Mucosa of gallbladder (tissue), 1 donor: ENCODE measurements at regions not wholly inside any gene's neighbourhood (a gene's known extent, or its start where the extent isn't known, plus 50 kb on each side); places are given as distances from the start of the nearest gene placed in this dataset.

Source experiments
- DNase-seq: peaks from one replicate; pipeline ENCODE4 v3.0.0-alpha.2; 2020; ENCODE audit warnings: low spot score
- donor health status: DM: no; HTN: no; CAD: no.

DNA sequence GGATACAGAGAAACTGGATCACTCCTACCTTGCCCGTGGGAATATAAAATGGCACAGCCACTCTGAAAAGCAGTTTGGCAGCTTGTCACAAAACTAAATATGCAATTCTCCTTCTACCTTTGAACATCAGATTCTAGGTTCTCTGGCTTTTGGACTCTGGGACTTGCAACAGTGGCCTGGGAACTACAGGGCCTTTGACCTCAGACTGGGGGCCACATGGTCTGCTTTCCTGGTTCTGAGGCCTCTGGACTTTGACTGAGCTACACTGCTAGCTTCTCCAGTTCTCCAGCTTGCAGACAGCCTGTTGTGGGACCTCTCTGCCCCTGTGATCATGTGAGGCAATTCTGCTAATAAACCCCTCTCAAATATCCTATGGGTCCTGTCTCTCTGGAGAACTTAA, 168.8 kb downstream of the CDH26 start:
- no peak for DNase-seq

GRCh38 chr20:60131375-60131774, 173.2 kb downstream of the CDH26 start:
- no peak for DNase-seq

DNA sequence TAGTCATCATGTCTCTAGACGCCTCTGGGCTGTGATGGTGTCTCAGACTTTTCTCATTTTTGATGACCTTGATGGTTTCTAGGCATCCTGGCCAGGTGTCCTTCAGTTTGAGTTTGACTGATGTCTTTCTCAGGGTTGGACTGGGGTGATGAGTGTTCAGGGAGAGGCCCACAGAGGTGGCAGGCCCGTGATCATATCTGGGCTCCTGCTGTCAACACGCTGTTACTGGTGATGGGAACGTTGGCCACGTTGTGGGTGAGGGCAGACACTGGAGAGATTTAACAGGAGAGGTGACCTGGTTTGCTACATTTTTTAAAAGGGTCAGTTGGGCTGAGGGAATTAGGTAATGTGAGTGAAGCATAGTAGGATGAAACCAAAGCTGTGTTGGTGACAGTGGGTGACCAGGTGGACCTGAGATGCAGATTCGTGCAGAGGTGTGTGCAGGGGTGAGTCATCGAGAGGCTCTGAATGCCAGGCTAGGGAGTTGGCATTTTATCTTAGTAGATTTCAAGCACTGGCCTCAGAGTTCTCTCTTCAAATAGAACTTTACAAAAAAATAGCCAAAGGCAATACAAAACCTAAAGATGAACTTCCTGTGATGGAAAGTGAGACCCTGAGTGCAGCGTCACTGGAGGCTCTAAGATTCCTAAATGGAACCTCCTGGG, 174.1 kb downstream of the CDH26 start:
- DNase-seq: no peak

GRCh38 chr20:60132827-60133670, 174.8 kb downstream of the CDH26 start:
- no peak for DNase-seq

GRCh38 chr20:60135276-60135675, 177.1 kb downstream of the CDH26 start:
- DNase-seq: no peak

DNA sequence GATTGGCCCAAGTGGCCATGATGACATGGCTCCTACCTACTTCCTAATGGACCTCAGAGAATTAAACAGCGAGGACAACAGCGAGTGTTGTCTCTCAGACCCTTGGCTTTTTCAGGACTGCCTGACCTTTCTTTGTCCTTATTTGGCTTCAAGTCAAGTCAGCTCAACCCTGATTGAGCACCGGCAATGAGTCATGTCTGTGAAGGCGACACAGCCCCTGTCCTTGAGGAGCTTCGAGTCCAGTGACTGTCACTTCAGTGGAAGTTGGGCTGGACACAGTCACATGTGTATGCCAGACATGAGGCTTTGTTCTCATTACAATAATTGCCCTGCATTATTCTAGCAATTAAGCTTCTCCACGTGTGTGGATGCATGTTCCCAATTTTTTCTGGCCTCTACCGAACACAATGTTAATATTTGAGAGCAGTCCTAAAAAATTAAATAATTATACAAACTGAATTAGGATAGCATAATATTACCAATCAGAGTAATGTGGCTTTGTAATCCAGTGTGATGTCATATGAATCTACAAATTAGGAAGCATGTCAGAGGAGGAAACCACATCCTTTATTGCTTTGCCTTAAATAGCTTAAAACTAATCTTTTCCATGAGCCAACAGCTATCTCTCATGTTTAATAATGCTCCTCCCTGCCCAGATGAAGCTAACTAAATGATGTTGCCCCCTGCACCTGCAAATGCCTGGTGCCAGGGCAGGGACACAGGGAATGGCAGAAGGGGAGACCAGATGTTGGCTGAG, 178.6 kb downstream of the CDH26 start:
- DNase-seq: no peak

- DNase-seq: peak; percentile 25
Measured at GRCh38 chr20:60137657-60138245, 179.5 kb downstream of the CDH26 start.

DNA sequence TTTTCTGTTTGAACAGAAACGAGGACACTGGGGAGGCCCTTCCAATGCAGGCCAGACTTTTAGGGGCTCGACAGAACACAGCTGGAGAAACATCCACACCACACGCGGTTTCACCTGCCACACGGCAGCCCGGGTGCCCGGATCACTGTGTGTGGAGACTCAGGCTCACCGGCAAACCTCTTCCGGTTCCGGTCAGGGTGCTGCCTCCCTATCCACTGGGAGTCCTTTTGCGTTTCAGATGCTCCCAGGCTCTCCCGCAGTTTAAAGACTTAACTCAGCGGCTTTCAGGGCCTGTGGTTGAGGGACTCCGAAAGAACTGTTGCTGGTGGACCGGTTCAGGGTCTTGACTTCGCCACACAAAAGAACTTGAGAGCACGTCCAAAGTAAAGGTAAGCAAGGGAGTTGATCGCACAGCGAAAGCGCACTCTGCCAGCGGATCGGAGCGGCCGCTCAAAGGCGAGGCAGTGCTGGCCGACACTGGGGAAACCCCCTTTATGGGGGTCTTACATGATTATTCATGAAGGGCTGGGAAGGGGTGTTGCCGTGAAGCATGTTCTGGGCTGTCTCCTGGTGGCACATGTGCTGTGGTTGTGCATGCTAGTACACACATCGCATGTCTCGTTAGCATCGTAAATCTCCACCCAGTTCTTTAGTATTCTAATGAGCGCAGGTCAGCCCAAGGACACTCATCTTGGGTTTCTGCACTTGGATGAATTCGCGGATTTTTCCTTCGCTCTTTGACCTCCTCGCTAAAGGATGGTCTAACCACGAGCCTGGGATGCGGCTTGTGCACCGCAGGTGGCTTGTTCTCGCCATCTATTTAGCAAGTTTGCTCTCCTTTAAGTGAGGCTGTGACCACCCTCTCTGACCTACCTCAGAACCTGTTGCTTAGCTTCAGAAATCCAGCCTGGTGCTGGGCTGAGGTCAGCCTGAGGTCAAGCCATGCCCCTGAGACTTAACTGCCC, 180.3 kb downstream of the CDH26 start:
- peak; percentile 22 for DNase-seq

GRCh38 chr20:60139663-60140446, 181.6 kb downstream of the CDH26 start:
- DNase-seq: no peak

- no peak for DNase-seq
Measured at GRCh38 chr20:60142587-60142986, 184.4 kb downstream of the CDH26 start.

DNA sequence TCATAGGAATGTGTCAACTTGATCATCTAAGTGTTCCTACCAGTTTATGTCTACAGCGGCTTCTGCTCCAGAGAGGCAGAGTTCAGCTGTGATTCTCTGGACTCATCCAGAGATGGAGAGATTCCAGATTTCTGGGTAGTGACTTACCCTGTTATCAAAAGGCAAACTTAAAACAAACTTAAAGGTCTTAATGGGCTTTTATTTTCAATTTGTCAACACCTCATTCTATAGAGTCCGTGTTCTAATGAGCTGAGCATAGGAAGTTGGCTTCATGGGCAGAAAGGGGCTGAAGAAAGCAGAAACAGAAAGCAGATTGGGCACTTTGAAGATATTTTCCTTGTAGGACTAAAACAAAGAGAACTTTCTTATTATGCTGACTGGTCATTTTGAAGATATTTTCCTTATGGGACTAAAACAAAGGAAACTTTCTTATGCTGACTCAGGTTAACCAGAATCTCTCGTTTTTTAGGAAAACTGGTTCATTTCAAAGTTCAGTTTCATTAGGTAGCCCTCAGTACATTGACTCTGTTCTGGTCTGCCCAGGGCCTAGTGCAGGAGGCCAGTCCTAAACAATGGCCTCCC, 185.1 kb downstream of the CDH26 start:
- DNase-seq: no peak

DNA sequence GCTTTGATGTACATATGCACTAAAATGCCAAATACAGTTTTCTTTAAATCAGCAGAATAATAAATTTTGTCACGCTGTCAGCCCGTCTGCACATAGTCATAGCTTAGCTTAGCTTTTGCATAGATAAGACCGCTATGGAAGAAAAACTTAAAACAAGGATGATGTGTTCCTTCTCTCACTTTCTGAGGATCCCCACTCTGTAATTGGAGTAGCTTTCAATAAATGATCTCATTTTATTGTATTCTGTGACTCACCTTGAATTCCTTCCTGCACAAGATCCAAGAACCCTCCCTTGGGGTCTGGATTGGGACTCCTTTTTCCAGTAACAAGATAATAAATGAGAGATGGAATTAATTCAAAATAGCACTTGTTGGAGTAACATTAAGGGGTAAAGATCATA, 186.2 kb downstream of the CDH26 start:
- DNase-seq: no peak

- no peak for DNase-seq
Measured at GRCh38 chr20:60144974-60145527, 186.8 kb downstream of the CDH26 start.

GRCh38 chr20:60147004-60147403, 188.8 kb downstream of the CDH26 start:
- no peak for DNase-seq

DNA sequence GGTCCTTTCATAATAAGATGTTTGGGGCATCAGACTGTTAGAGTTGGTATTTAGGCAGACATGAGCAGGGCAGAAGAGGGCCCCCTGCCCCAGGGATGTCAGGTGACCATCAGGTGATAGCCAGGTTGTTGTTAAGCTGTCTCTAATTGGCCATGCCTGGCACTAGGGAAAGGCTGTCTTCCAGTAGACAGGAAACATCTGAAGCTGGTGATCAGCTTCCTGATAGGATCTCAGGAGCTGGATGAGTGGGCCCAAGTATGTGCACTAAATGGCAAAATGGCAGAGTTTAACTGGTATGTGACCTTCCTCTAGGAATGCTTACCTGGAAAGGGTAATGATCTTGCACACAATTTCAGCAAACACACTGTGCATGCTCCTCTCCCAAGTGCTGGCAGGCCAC, 190.7 kb downstream of the CDH26 start:
- no peak for DNase-seq

DNA sequence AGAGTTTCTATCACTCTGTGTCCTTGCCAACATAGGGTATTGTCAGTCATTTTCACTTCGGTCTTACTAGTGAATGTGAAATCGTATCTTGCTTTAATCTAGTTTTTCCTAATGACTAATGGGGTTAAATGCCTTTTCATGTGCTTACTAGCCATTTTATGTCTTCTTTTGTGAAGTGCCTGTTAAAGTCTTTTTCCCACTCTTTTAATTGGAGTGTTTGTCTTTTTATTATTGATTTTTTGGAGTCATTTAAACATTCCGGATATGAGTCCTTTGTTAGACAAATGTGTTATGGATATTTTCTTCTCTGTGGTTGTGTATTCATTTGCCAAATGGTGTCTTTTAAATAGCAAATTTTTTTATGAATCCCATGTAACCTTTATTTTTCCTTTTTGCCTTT, 194.6 kb downstream of the CDH26 start:
- no peak for DNase-seq

DNA sequence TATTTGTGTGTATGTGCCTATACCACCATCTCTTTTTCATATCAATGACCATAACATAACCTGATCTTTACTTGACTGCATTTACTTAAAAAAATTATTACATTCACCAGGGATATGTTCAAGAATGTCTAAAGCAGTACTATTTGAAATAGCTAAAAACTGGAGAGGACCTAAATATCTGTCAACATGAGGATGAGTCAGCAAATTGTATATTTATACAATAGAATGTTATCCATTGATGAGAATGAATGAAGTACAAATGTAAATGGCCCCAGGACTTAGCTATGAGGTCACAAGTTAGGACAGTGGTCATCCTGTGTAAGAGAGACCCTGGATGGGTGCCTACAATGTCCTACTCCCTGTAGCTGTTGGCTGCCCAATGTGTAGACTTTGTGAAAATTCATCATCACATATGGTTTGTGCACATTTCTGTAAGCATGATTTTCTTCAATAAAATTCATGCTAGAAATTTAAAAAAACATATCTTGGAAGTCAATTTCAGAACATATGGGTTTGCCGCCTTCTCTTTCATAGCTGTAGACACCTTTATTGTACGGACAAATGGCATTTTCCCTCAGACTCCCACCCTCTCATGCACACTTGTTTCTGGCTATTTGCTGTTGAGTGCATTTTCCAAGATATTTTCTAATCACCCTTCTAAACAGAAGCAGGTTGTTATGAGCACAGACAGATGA, 202.4 kb downstream of the CDH26 start:
- DNase-seq: no peak

- DNase-seq: no peak
Measured at GRCh38 chr20:60167812-60168211, 209.6 kb downstream of the CDH26 start.

GRCh38 chr20:60168963-60169362, 210.7 kb downstream of the CDH26 start:
- no peak for DNase-seq
